ENCODE measurements at regions not wholly inside any gene's neighbourhood (a gene's known extent, or its start where the extent isn't known, plus 50 kb on each side); places are given as distances from the start of the nearest gene placed in this dataset.

GRCh38 chr5:99878830-99879229 lies 656.3 kb upstream of the FAM174A start:
- Histone ChIP-seq H3K79me2 (ENCODE audit: insufficient read depth, low read length) (no peaks in the 10 kb centered on the region), H2BK120ac (ENCODE audit: low read depth, low read length, poor library complexity, severe bottlenecking) (no peak overlapping the region), H3K9me3 (ENCODE audit: control insufficient read depth, low read depth, low read length) (no peaks in the 10 kb centered on the region), H3K23me2 (ENCODE audit: insufficient read length, low read depth, low read length, poor library complexity, severe bottlenecking) (no peaks in the 10 kb centered on the region), H4K5ac (ENCODE audit: insufficient read length, low read depth, low read length) (no peak overlapping the region), H2BK15ac (ENCODE audit: low read depth, low read length) (no peak overlapping the region), H4K91ac (ENCODE audit: insufficient read length, low read depth, low read length) (no peak overlapping the region), H3K4ac (ENCODE audit: low read depth, low read length) (no peak overlapping the region), H3K4me1 (ENCODE audit: insufficient read depth, low read length) (no peaks in the 10 kb centered on the region), H3K14ac (ENCODE audit: insufficient read depth, low read length) (no peak overlapping the region), H3K56ac (ENCODE audit: insufficient read length, low read depth, low read length) (no peak overlapping the region), H2AFZ (ENCODE audit: low read length) (no peak overlapping the region), H3K4me2 (ENCODE audit: insufficient read depth, insufficient read length, low read length) (no peak overlapping the region), H2BK20ac (ENCODE audit: low read depth, low read length, poor library complexity, severe bottlenecking) (no peak overlapping the region), H3K18ac (ENCODE audit: insufficient read length, low read depth, low read length) (no peak overlapping the region), H3K27me3 (ENCODE audit: insufficient read depth, low read length) (no peaks in the 10 kb centered on the region), H2BK5ac (ENCODE audit: insufficient read length, low read length) (no peak overlapping the region), H4K20me1 (ENCODE audit: control insufficient read depth, insufficient read depth, insufficient read length) (no peaks in the 10 kb centered on the region), H3K9ac (ENCODE audit: extremely low read depth, insufficient read length, low read length) (no peak overlapping the region), H3K79me1 (ENCODE audit: insufficient read depth, low read depth, low read length, poor library complexity, severe bottlenecking) (no peaks in the 10 kb centered on the region), H3K23ac (ENCODE audit: insufficient read length, low read depth, low read length) (no peak overlapping the region), H3K27ac (ENCODE audit: insufficient read length, low read depth, low read length) (no peak overlapping the region), H2BK12ac (ENCODE audit: insufficient read length, low read depth, low read length) (no peak overlapping the region), H3T11ph (ENCODE audit: low read length) (no peak overlapping the region), H4K8ac (replicated peaks; ENCODE audit: insufficient read length, low read depth, low read length) (no peak overlapping the region), H2AK5ac (ENCODE audit: insufficient read length, low read length) (no peak overlapping the region)
- Mint-ChIP-seq H3K36me3 (ENCODE audit: insufficient read depth in 1 of 3, low read depth in 3 of 3) (no peaks in the 10 kb centered on the region), H3K4me3 (no peak overlapping the region), H3K4me1 (no peaks in the 10 kb centered on the region), H3K9me3 (no peaks in the 10 kb centered on the region), H3K27me3 (ENCODE audit: low read depth) (no peaks in the 10 kb centered on the region), H3K27ac (no peak overlapping the region)
- no CpG with 5 or more reads among the region's 5 CpGs for WGBS (ENCODE audit: extremely low coverage, insufficient read length, low lambda C conversion rate)
- TF ChIP-seq, protein P1, sequence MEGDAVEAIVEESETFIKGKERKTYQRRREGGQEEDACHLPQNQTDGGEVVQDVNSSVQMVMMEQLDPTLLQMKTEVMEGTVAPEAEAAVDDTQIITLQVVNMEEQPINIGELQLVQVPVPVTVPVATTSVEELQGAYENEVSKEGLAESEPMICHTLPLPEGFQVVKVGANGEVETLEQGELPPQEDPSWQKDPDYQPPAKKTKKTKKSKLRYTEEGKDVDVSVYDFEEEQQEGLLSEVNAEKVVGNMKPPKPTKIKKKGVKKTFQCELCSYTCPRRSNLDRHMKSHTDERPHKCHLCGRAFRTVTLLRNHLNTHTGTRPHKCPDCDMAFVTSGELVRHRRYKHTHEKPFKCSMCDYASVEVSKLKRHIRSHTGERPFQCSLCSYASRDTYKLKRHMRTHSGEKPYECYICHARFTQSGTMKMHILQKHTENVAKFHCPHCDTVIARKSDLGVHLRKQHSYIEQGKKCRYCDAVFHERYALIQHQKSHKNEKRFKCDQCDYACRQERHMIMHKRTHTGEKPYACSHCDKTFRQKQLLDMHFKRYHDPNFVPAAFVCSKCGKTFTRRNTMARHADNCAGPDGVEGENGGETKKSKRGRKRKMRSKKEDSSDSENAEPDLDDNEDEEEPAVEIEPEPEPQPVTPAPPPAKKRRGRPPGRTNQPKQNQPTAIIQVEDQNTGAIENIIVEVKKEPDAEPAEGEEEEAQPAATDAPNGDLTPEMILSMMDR (conservative IDR thresholded peaks at IDR 0.05): no peak
- no peak for DNase-seq
